ENCODE measurements at regions not wholly inside any gene's neighbourhood (a gene's known extent, or its start where the extent isn't known, plus 50 kb on each side); places are given as distances from the start of the nearest gene placed in this dataset.
A peak's percentile ranks its signal among the peaks of the same experiment; 100 is the strongest.

GRCh38 chr3:68060910-68061309 is 406.5 kb upstream of the SUCLG2 start:
- Histone ChIP-seq H3K9me3 (no peaks in the 10 kb centered on the region), H3K27ac (no peak overlapping the region), H3K4me1 (peaks cover 13% of the 10 kb centered on the region; the same call in 2 of the 3 replicates), H3K4me2 (no peak overlapping the region), H3K4me3 (no peak overlapping the region)
- WGBS (ENCODE audit: missing lambda C conversion rate), result 42% methylated on average over 5 of the region's 5 CpGs
- FAIRE-seq, result no peak
- ChIA-PET POLR2A (no interaction called here), CTCF (interaction anchor here (1.5 kb wide), 1 partner anchor 9 kb away, joined by 3 read pairs; no protein-coding TSS in a partner anchor)
- no peak for TF ChIP-seq GATA3 (IDR thresholded peaks at IDR 0.05; ENCODE audit: borderline replicate concordance)
- TF ChIP-seq HMGXB4 (CRISPR knock-in tag; IDR thresholded peaks at IDR 0.05; ENCODE audit: borderline replicate concordance), result no peak
- TF ChIP-seq CBX8 (IDR thresholded peaks at IDR 0.05), result no peak
- TF ChIP-seq ZC3H11A (IDR thresholded peaks at IDR 0.05), result no peak
- no peak for TF ChIP-seq KDM5A (IDR thresholded peaks at IDR 0.05)
- TF ChIP-seq POLR2A (IDR thresholded peaks at IDR 0.05; ENCODE audit: low read length), result no peak
- no peak for TF ChIP-seq HOXB13 (CRISPR knock-in tag; IDR thresholded peaks at IDR 0.05; ENCODE audit: low read depth)
- no peak for TF ChIP-seq TP53 (CRISPR knock-in tag; IDR thresholded peaks at IDR 0.05)
- no peak for TF ChIP-seq EHMT2 (IDR thresholded peaks at IDR 0.05; ENCODE audit: low read depth)
- no peak for TF ChIP-seq FOSB (CRISPR knock-in tag; IDR thresholded peaks at IDR 0.05)
- DNase-seq (ENCODE audit: low read depth in 1 of 2, low spot score in 1 of 2), result no peak
- no peak for ATAC-seq

DNA sequence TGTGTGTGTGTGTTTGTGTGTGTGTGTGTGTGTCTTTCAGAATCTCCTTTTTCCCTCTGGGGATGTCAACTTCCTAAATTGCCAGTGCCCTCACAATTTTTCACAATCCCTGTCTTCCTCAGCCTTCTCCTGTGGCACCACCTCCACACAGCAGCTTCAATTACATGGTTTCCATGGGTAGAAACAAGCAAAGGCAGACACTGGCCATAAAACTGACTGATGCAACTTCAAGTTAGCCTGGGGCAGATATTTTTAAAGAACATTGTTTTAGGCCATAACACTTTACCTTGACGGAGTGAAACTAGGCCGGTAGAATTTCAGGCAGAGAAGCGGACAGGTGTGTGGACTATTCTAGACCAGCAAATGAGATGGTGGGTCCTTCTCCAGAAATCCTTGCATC is 405.8 kb upstream of the SUCLG2 start:
- TF ChIP-seq BHLHE40 (IDR thresholded peaks at IDR 0.05; ENCODE audit: low read depth, low read length) (no peak), RCOR1 (IDR thresholded peaks at IDR 0.05; ENCODE audit: low read depth, low read length) (no peak), HEYL (CRISPR knock-in tag; IDR thresholded peaks at IDR 0.05) (no peak), JUN (IDR thresholded peaks at IDR 0.05) (no peak), ATOH8 (CRISPR knock-in tag; IDR thresholded peaks at IDR 0.05; ENCODE audit: low read depth) (no peak)
- TF ChIP-seq, protein P1, sequence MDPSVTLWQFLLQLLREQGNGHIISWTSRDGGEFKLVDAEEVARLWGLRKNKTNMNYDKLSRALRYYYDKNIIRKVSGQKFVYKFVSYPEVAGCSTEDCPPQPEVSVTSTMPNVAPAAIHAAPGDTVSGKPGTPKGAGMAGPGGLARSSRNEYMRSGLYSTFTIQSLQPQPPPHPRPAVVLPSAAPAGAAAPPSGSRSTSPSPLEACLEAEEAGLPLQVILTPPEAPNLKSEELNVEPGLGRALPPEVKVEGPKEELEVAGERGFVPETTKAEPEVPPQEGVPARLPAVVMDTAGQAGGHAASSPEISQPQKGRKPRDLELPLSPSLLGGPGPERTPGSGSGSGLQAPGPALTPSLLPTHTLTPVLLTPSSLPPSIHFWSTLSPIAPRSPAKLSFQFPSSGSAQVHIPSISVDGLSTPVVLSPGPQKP (IDR thresholded peaks at IDR 0.05; ENCODE audit: low read depth, low read length), result no peak
- DNase-seq (ENCODE audit: low read depth in 1 of 2, low spot score in 1 of 2) (no peak), ATAC-seq (no peak), FAIRE-seq (no peak)
- H3K4me1 ChIP-seq, result peaks cover 13% of the 10 kb centered on the region; the same call in 2 of the 3 replicates
- no peak overlapping the region for H3K4me3 ChIP-seq
- 37% methylated on average over 3 of the region's 3 CpGs for WGBS (ENCODE audit: missing lambda C conversion rate)
- ChIA-PET POLR2A (no interaction called here), CTCF (interaction anchor here (0.6 to 1.5 kb wide), 2 partner anchors 10 to 843 kb away, joined by 3 read pairs; no protein-coding TSS in a partner anchor)
- peak overlapping the region; percentile 40 for H3K4me2 ChIP-seq
- no peaks in the 10 kb centered on the region for H3K9me3 ChIP-seq
- no peak overlapping the region for H3K27ac ChIP-seq

DNA sequence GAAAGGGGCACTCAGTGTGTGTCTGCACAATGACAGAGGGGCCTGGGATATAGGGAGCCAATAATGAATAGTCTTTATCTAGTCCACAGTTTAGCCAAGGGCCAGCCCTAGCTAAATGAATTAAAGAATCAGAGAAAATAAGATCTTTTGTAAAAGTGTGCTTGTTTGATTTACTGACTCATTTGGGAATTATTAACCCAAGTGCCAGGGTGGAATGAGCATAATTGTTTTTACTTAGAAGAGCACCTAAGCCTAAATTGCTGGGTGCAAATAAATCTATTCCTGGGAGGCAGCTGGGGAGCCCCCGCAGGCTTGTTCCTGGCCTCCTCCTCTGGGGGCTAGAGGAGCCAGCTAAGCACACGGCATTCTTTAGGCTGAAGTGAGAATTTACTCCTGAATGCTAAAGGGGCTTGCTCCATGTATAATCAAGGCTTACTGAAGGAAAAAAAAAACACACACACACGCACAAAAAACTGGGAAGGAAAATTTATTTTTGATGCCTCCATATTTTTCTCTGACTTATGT is 405.3 kb upstream of the SUCLG2 start:
- DNase-seq (ENCODE audit: low read depth in 1 of 2, low spot score in 1 of 2), result no peak
- Histone ChIP-seq H3K9me3 (no peaks in the 10 kb centered on the region), H3K27ac (no peak overlapping the region), H3K4me3 (no peak overlapping the region), H3K4me2 (peak overlapping the region; percentile 40), H3K4me1 (peaks cover 13% of the 10 kb centered on the region; the same call in 2 of the 3 replicates)
- ChIA-PET POLR2A (no interaction called here), CTCF (interaction anchor here (1.5 kb wide), 1 partner anchor 10 kb away, joined by 3 read pairs; no protein-coding TSS in a partner anchor)
- no peak for FAIRE-seq
- no peak for ATAC-seq
- 16% methylated on average over 3 of the region's 3 CpGs for WGBS (ENCODE audit: missing lambda C conversion rate)
- TF ChIP-seq POLR2A (IDR thresholded peaks at IDR 0.05; ENCODE audit: low read length) (no peak), CHD2 (IDR thresholded peaks at IDR 0.05; ENCODE audit: low read length, partially characterized antibody) (no peak), TP53 (CRISPR knock-in tag; IDR thresholded peaks at IDR 0.05) (no peak), ZFP36 (IDR thresholded peaks at IDR 0.05; ENCODE audit: borderline replicate concordance, partially characterized antibody) (no peak), CHD4 (IDR thresholded peaks at IDR 0.05; ENCODE audit: borderline replicate concordance) (no peak)

Data from A549 (cell line).